Glutamatergic neuron (in vitro differentiated cells): ENCODE measurements at regions not wholly inside any gene's neighbourhood (a gene's known extent, or its start where the extent isn't known, plus 50 kb on each side); places are given as distances from the start of the nearest gene placed in this dataset.

Experiments
- DNase-seq: peaks from one replicate; pipeline ENCODE4 v3.0.0; 2022
- H3K27ac Mint-ChIP-seq: one replicate; pipeline ENCODE4 v1.8.0; 2020; ENCODE audit warnings: mild to moderate bottlenecking, mixed read lengths, inconsistent platforms; ENCODE audit not compliant: unreplicated experiment
- H3K27me3 Mint-ChIP-seq: one replicate; pipeline ENCODE4 v1.8.0; 2020; ENCODE audit warnings: mild to moderate bottlenecking, moderate library complexity, mixed read lengths, inconsistent platforms; ENCODE audit not compliant: unreplicated experiment
- H3K36me3 Mint-ChIP-seq: one replicate; pipeline ENCODE4 v1.8.0; 2020; ENCODE audit warnings: mild to moderate bottlenecking, mixed read lengths, inconsistent platforms; ENCODE audit not compliant: unreplicated experiment
- H3K4me1 Mint-ChIP-seq: one replicate; pipeline ENCODE4 v1.8.0; 2020; ENCODE audit warnings: mild to moderate bottlenecking, low read depth, mixed read lengths, inconsistent platforms; ENCODE audit not compliant: unreplicated experiment
- H3K4me3 Mint-ChIP-seq: one replicate; pipeline ENCODE4 v1.8.0; 2020; ENCODE audit warnings: mild to moderate bottlenecking, mixed read lengths, inconsistent platforms; ENCODE audit not compliant: unreplicated experiment
- H3K9me3 Mint-ChIP-seq: one replicate; pipeline ENCODE4 v1.8.0; 2020; ENCODE audit warnings: mild to moderate bottlenecking, moderate library complexity, mixed read lengths, inconsistent platforms; ENCODE audit not compliant: unreplicated experiment
- TF ChIP-seq, protein P1 (sequence below): fragments of 200-600 bp; sonication (generic); IDR thresholded peaks from one replicate; pipeline ENCODE4 v1.5.0; 2021; ENCODE audit not compliant: partially characterized antibody, unreplicated experiment

DNA sequence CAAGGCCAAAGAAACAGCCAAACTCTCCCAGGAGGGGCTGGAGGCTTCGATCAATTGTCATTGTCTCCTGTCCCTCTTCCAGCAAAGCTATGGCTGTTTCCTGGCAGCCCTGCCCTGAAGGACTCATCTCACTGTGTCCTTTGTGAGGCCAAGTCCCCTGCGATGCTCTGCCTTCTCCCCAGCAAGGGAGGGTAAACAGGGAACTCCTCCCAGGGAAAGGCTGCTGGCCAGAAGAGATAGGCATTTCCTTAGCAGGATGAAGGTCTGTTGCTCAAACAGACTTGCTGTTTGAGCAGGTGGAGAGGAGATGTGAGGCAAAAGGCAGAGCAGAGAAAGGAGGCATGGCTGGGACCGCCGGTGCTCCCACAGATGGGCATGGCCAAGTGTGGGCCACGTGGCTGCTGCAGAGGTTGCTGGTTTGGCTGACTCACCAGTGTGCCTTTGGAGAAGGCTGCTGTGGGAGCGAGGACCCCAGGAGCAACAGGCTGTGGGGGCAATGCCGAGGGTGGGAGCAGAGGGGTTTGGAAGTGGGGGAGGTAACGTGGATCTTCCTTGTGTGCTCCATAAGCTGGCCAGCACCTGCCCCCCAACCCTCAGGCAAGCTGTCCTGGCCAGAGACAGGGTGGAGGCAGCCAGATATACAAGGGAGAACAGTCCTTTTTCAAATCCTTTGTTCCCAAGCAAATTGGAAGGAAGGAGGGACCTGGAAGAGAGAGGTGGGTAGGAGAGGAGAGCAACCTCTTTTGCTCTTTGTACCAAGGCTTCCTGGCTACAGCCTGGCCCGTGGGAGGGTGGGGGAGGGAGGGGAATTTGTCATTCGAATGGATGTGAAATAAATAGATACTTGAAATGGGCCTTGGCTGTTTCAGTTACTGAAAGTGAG, 449.8 kb downstream of the SIPA1L2 start:
- Mint-ChIP-seq H3K4me1 (peaks cover 13% of the 10 kb centered on the region), H3K9me3 (no peaks in the 10 kb centered on the region), H3K27ac (no peak overlapping the region), H3K27me3 (peaks cover 3% of the 10 kb centered on the region), H3K36me3 (no peaks in the 10 kb centered on the region), H3K4me3 (no peak overlapping the region)
- no peak for DNase-seq
- TF ChIP-seq, protein P1, sequence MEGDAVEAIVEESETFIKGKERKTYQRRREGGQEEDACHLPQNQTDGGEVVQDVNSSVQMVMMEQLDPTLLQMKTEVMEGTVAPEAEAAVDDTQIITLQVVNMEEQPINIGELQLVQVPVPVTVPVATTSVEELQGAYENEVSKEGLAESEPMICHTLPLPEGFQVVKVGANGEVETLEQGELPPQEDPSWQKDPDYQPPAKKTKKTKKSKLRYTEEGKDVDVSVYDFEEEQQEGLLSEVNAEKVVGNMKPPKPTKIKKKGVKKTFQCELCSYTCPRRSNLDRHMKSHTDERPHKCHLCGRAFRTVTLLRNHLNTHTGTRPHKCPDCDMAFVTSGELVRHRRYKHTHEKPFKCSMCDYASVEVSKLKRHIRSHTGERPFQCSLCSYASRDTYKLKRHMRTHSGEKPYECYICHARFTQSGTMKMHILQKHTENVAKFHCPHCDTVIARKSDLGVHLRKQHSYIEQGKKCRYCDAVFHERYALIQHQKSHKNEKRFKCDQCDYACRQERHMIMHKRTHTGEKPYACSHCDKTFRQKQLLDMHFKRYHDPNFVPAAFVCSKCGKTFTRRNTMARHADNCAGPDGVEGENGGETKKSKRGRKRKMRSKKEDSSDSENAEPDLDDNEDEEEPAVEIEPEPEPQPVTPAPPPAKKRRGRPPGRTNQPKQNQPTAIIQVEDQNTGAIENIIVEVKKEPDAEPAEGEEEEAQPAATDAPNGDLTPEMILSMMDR, result no peak

DNA sequence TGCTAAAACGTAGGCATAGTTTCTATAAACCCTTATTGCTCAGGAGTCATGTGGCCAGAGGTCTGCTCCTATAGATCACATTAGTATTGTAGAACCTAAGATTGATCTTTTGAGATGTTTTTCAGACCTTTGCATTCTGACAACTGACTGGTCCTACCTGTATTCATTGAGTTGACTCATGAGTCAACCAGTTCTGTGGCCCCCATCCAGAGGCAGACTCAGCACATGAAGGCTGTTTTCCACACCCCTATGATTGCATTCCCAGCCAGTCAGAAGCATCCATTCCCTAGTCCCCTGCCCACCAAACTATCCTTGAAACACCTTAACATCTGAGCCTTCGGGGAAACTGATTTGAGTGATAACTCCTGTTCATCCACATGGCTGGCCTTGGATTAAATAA, 451.7 kb downstream of the SIPA1L2 start:
- H3K4me1 Mint-ChIP-seq, result peaks cover 10% of the 10 kb centered on the region
- H3K27ac Mint-ChIP-seq, result no peak overlapping the region
- DNase-seq, result no peak
- TF ChIP-seq, protein P1, result no peak
- no peak overlapping the region for H3K4me3 Mint-ChIP-seq
- H3K36me3 Mint-ChIP-seq, result no peaks in the 10 kb centered on the region
- peaks cover 3% of the 10 kb centered on the region for H3K27me3 Mint-ChIP-seq
- H3K9me3 Mint-ChIP-seq, result no peaks in the 10 kb centered on the region

DNA sequence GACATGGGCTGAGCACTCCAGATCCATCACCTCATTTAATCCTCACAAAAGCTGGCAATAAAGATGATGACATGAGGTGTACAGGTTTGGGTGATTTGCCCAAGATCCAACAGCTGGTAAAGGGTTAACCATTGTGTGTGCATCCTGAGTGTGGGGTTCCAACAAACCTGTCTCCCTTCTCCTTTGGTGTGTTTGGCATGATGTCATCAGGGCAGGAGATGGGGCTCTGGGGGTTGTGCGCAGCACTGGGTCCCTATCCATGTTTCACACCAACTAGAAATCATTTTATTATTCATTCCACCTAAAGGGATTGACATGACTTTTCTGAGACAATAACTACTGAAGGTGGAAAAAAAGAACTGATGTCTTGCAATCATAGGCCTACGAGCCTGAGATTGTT, 452.5 kb downstream of the SIPA1L2 start:
- DNase-seq, result no peak
- Mint-ChIP-seq H3K4me3 (no peak overlapping the region), H3K27ac (no peak overlapping the region), H3K36me3 (no peaks in the 10 kb centered on the region), H3K9me3 (no peaks in the 10 kb centered on the region), H3K27me3 (peaks cover 3% of the 10 kb centered on the region), H3K4me1 (peaks cover 10% of the 10 kb centered on the region)
- TF ChIP-seq, protein P1, result no peak

DNA sequence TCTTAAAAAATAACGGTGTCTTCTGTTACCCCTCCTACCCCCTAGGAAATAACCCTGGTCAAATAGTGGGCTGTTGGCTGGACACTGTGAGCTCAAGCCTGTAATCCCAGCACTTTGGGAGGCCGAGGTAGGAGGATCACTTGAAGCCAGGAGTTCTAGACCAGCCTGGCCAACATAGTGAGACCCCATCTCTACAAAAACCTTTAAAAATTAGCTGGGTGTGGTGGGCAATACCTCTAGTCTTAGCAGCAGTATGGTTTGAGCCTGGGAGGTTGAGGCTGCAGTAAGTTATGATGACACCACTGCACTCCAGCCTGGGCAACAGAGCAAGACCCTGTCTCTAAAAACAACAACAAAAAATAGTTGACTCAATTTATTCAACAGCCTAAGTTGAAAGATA, 453.7 kb downstream of the SIPA1L2 start:
- Mint-ChIP-seq H3K9me3 (no peaks in the 10 kb centered on the region), H3K27ac (no peak overlapping the region), H3K27me3 (peaks cover 1% of the 10 kb centered on the region), H3K4me3 (no peak overlapping the region), H3K36me3 (no peaks in the 10 kb centered on the region), H3K4me1 (peaks cover 12% of the 10 kb centered on the region)
- TF ChIP-seq, protein P1, result no peak
- no peak for DNase-seq

DNA sequence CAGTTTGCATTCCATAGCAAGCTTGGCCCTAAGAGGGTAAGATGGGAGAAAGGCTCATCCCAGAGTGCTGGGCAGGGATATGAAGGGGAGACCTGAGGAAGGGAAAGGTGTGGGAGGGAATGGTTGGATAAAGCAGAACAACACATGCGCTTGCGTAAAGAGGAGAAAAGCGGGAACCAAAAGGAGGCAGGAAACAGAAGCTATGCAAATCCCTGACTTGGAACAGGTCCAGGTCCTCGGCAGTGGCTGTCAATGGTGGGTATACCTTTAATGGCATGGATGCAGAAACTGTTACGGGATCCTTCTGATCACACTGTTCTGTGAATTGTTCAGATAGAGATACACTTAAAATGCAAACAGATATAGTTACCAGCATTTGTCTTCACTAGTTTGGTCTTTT, 455.6 kb downstream of the SIPA1L2 start:
- Mint-ChIP-seq H3K27ac (no peak overlapping the region), H3K9me3 (no peaks in the 10 kb centered on the region), H3K36me3 (no peaks in the 10 kb centered on the region), H3K4me1 (peaks cover 6% of the 10 kb centered on the region), H3K27me3 (peaks cover 1% of the 10 kb centered on the region), H3K4me3 (no peak overlapping the region)
- TF ChIP-seq, protein P1, result no peak
- DNase-seq, result no peak
